HG02642 (cell line): ENCODE measurements at regions not wholly inside any gene's neighbourhood (a gene's known extent, or its start where the extent isn't known, plus 50 kb on each side); places are given as distances from the start of the nearest gene placed in this dataset.

Experiments used
- ATAC-seq: cut with Tn5 transposase; IDR thresholded peaks from one replicate; pipeline ENCODE4 v1.9.1; 2021; ENCODE audit warnings: mild to moderate bottlenecking; ENCODE audit not compliant: unreplicated experiment, poor library complexity

DNA sequence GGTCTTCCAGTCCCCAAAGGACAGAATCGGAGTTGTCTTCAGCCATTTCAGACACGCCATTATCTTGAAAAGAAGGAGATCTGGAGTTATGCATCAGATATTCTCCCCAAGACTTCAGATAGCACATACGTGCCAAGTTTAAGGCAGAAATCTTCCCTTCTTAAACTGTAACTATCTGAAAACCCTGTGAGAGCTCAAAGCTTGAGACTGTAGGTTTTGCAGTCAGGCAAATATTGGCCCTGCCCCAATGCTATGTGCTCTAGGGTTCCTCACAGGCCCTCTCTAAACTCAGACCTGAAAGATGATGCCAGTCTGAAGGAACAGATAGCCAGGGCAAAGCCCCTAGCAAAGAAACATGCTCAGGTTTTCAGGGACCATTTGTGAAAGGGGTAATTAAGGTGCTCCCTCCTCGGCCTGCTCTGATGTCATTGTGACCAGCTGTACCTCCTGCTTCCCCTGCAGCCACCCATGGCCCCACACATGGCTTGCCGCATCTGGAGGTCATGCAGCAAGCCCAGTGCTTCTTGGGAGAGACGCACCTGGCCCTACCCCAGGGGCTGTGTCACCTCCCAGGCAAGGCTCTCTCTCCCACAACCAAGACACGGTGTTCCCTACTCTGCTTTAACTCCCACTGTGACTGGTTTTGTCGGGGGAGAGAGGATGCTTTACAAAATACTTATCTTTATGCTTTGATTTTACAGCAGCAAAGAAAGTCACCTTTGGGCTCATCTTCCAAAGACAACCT is 53.4 kb upstream of the POMGNT2 start:
- ATAC-seq: no peak

DNA sequence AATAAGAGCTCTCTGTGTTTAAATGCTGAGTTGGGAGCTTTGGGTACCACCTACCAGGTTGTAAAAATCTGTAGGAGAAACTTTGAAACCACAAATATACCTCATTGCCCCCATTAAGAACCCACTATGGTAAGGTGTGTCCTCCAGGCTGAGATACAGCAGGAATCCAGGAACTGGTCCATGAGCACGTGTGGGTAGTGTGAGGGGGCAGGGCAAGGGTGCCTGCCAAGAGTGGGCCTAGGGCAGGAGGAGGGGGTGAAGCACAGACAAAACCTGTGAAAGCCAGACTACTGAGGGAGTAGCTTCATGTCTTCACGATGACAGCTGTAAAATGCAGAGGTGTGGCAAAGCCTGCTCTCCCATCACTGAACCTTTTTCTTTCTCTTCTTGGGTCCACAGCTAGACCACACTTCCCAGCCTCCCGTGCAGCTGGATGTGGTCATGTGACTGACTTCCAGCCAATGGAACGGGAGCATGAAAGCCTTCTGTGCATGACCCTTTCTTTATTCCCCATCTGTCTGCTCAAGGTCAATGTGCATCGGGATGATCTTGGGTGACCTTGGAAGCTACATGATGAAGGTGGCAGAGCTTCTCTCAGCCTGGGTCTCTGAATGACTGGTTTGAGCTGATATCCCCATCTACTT is 51.1 kb upstream of the POMGNT2 start:
- no peak for ATAC-seq

DNA sequence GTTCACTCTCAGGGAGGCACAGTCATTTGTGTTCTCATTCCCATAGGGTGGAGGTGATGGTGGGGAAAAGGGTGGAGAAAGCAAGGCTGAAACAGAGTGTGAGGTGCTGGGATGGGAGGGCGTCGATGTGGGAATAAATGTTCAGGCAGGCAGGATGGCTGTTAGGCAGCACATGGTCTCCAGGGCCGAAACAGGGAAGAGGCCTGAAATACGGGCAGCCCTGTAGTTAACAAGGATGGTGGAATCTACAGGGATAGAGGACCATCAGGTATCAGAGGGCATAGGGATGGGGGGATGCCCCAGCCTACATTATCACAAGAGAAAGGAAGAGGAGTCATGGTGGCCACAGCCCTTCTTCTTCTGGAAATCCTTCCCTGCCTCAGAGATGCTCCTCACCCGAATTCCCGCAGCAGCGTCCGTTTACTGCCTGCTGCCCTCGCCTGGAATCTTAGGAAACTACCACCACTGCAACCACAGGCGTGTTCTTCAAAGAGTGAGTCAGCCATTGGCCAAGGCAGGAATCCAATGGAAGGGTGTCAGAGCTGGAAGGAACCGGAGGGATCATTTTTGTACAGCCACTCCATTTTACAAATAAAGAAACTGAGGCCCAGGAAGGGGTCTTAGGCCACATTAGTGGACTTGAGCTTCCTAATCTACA is 49.7 kb upstream of the POMGNT2 start:
- ATAC-seq: no peak
